H1 (cell line): ENCODE measurements at regions not wholly inside any gene's neighbourhood (a gene's known extent, or its start where the extent isn't known, plus 50 kb on each side); places are given as distances from the start of the nearest gene placed in this dataset.

Experiments used
- CHD7 ChIP-seq: fragments of 300-600 bp; sonication (generic); IDR thresholded peaks from 2 replicates; pipeline ENCODE4 v1.7.1; 2012; ENCODE audit warnings: low read length, moderate library complexity, mild to moderate bottlenecking, inconsistent platforms; ENCODE audit not compliant: insufficient replicate concordance
- CTBP2 ChIP-seq: IDR thresholded peaks from 2 replicates; pipeline ENCODE4 v1.7.0; 2011; ENCODE audit warnings: borderline replicate concordance, mild to moderate bottlenecking, moderate library complexity, mixed read lengths, low read length; ENCODE audit not compliant: insufficient read depth, insufficient read length
- HDAC2 ChIP-seq, 2 experiments: fragments of 300-600 bp in 1 of 2; sonication (generic) in 1 of 2; IDR thresholded peaks; 2 replicates each; pipeline ENCODE4 v1.6.1; 2011 to 2012; ENCODE audit warnings: low read depth in 2 of 2, low read length in 2 of 2, mild to moderate bottlenecking in 2 of 2, moderate library complexity in 2 of 2, borderline replicate concordance in 1 of 2, inconsistent platforms in 1 of 2
- JUN ChIP-seq: IDR thresholded peaks from 2 replicates; pipeline ENCODE4 v1.6.1; 2011; ENCODE audit warnings: low read depth, mild to moderate bottlenecking, improper control_type of control experiment, low read length
- KDM1A ChIP-seq: fragments of 200-600, 300-600 bp; sonication (generic); IDR thresholded peaks from 2 replicates; pipeline ENCODE4 v1.7.1; 2016; ENCODE audit warnings: mild to moderate bottlenecking, low read length, borderline replicate concordance
- NRF1 ChIP-seq: IDR thresholded peaks from 2 replicates; pipeline ENCODE4 v1.6.1; 2011; ENCODE audit warnings: mild to moderate bottlenecking, low read depth, low read length, improper control_type of control experiment
- PHF8 ChIP-seq: fragments of 200-600 bp; sonication (generic); conservative IDR thresholded peaks from 2 replicates; pipeline ENCODE4 v1.7.1; 2012; ENCODE audit warnings: low read depth, mild to moderate bottlenecking, inconsistent platforms, low read length, moderate library complexity
- SIN3A ChIP-seq, 2 experiments: IDR thresholded peaks in 1 of 2; conservative IDR thresholded peaks in 1 of 2; 2 replicates each; pipeline ENCODE4 v1.6.1; 2011 to 2012; ENCODE audit warnings: low read length in 2 of 2, improper control_type of control experiment in 1 of 2, low read depth in 1 of 2, mild to moderate bottlenecking in 1 of 2
- SIRT6 ChIP-seq: IDR thresholded peaks from one replicate; pipeline ENCODE4 v1.7.1; 2012; ENCODE audit warnings: low read length, inconsistent platforms
- TBP ChIP-seq: IDR thresholded peaks from 2 replicates; pipeline ENCODE4 v1.6.1; 2011; ENCODE audit warnings: low read depth, low read length, improper control_type of control experiment
- TCF12 ChIP-seq: IDR thresholded peaks from 2 replicates; pipeline ENCODE4 v1.6.1; 2011; ENCODE audit warnings: low read depth, mild to moderate bottlenecking, low read length
- TF ChIP-seq, protein P1 (sequence below): IDR thresholded peaks from 2 replicates; pipeline ENCODE4 v1.6.1; 2012; ENCODE audit warnings: inconsistent platforms

GRCh38 chr5:106408570-106408969 lies 1262.2 kb downstream of the EFNA5 start (continued):
- no peak for TF ChIP-seq CHD7
- no peak for TF ChIP-seq CTBP2
- no peak for TF ChIP-seq SIN3A (conservative IDR thresholded peaks at IDR 0.05 in 1 of 2, IDR thresholded peaks at IDR 0.05 in 1 of 2; ENCODE audit: low read depth in 1 of 2, low read length in 2 of 2)
- TF ChIP-seq JUN: no peak
- TF ChIP-seq, protein P1, sequence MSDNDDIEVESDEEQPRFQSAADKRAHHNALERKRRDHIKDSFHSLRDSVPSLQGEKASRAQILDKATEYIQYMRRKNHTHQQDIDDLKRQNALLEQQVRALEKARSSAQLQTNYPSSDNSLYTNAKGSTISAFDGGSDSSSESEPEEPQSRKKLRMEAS: no peak
- no peak for TF ChIP-seq SIRT6
- no peak for TF ChIP-seq HDAC2 (IDR thresholded peaks at IDR 0.05; ENCODE audit: borderline replicate concordance in 1 of 2, low read depth in 2 of 2, low read length in 2 of 2)
- TF ChIP-seq TCF12: no peak
- TF ChIP-seq PHF8: no peak
- no peak for TF ChIP-seq TBP
- no peak for TF ChIP-seq KDM1A
- no peak for TF ChIP-seq NRF1
